OCI-LY7 (cell line): ENCODE measurements at regions not wholly inside any gene's neighbourhood (a gene's known extent, or its start where the extent isn't known, plus 50 kb on each side); places are given as distances from the start of the nearest gene placed in this dataset.

ENCODE experiments used
- BruUV-seq: library from RNA; stranded (reverse); fragments of 400-500 nt; replicated peaks from 2 replicates; lab custom pipeline; 2021; lab: Mats Ljungman, UMichigan
- CTCF ChIA-PET: fragments of 300-600 bp; sonication (Branson Sonifier 250); formaldehyde crosslinking; loops from one replicate; lab custom pipeline; 2022; ENCODE audit warnings: antibody characterized with exemption; ENCODE audit not compliant: unreplicated experiment; lab: Charles Lee
- POLR2A ChIA-PET: fragments of 300-600 bp; sonication (Branson Sonifier 250); formaldehyde crosslinking; loops from one replicate; lab custom pipeline; 2022; ENCODE audit warnings: antibody characterized with exemption; lab: Charles Lee
- DNase-seq: peaks from one replicate; pipeline ENCODE4 v3.0.0-alpha.2; 2015; ENCODE audit warnings: low spot score
- H2AFZ ChIP-seq: fragments of 200-600 bp; sonication (generic), shearing (Covaris generic); 2 replicates; pipeline ENCODE4 v1.6.1; 2014; ENCODE audit warnings: mild to moderate bottlenecking, antibody characterized with exemption, low read length, moderate library complexity
- H3K27ac ChIP-seq: fragments of 200-600 bp; sonication (generic); 2 replicates; pipeline ENCODE4 v1.5.1; 2014; ENCODE audit warnings: mixed run types, low read depth, mild to moderate bottlenecking, moderate library complexity, low read length, inconsistent platforms; ENCODE audit not compliant: poor library complexity, severe bottlenecking
- H3K36me3 ChIP-seq: fragments of 200-600 bp; sonication (generic); 2 replicates; pipeline ENCODE4 v1.6.1; 2014; ENCODE audit warnings: mild to moderate bottlenecking, antibody characterized with exemption, low read length, moderate library complexity, mixed read lengths; ENCODE audit not compliant: insufficient read depth
- H3K4me1 ChIP-seq: fragments of 200-600 bp; sonication (generic); 2 replicates; pipeline ENCODE4 v1.5.1; 2014; ENCODE audit warnings: mild to moderate bottlenecking, low read length; ENCODE audit not compliant: insufficient read depth, poor library complexity, severe bottlenecking
- H3K4me2 ChIP-seq: fragments of 200-600 bp; sonication (generic); 2 replicates; pipeline ENCODE4 v1.6.1; 2014; ENCODE audit warnings: mild to moderate bottlenecking, low read length
- H3K4me3 ChIP-seq: fragments of 200-600 bp; sonication (generic); 2 replicates; pipeline ENCODE4 v1.5.1; 2014; ENCODE audit warnings: mild to moderate bottlenecking, low read depth, low read length; ENCODE audit not compliant: poor library complexity, severe bottlenecking
- H3K79me2 ChIP-seq: fragments of 200-600 bp; sonication (generic); 2 replicates; pipeline ENCODE4 v1.6.1; 2016; ENCODE audit warnings: low read depth, mild to moderate bottlenecking, low read length, moderate library complexity, mixed read lengths; ENCODE audit not compliant: insufficient read depth
- H3K9me2 ChIP-seq: fragments of 200-600 bp; sonication (generic); 2 replicates; pipeline ENCODE4 v1.6.1; 2016; ENCODE audit warnings: mild to moderate bottlenecking, low read length, mixed read lengths; ENCODE audit not compliant: insufficient read depth
- H3K9me3 ChIP-seq: fragments of 200-600 bp; sonication (generic); 2 replicates; pipeline ENCODE4 v1.6.1; 2014; ENCODE audit warnings: mild to moderate bottlenecking, mixed run types, low read length, mixed read lengths
- H4K20me1 ChIP-seq: fragments of 200-600 bp; sonication (generic); 2 replicates; pipeline ENCODE4 v1.6.1; 2014; ENCODE audit warnings: mild to moderate bottlenecking, antibody characterized with exemption, low read length, moderate library complexity, mixed read lengths; ENCODE audit not compliant: insufficient read depth
- CTCF ChIP-seq: fragments of 200-600 bp; sonication (generic); conservative IDR thresholded peaks from 2 replicates; pipeline ENCODE4 v1.5.1; 2014; ENCODE audit warnings: mild to moderate bottlenecking, antibody characterized with exemption, low read length, moderate library complexity, mixed read lengths
- EZH2phosphoT487 ChIP-seq: fragments of 200-600 bp; sonication (generic); IDR thresholded peaks from 2 replicates; pipeline ENCODE4 v1.6.1; 2018; ENCODE audit warnings: low read depth, borderline replicate concordance, mild to moderate bottlenecking, mixed run types, antibody characterized with exemption, low read length, moderate library complexity, mixed read lengths
- intact Hi-C: fragments of 100-400 bp; cut with micrococcal nuclease; formaldehyde crosslinking; loops from one replicate; pipeline ENCODE4 v1.10.0; 2022; ENCODE audit not compliant: unreplicated experiment

- intact Hi-C loops: no loop called here
- CTCF ChIA-PET: no interaction called here
- Histone ChIP-seq H3K27ac (no peak overlapping the region), H4K20me1 (no peaks in the 10 kb centered on the region), H3K36me3 (no peaks in the 10 kb centered on the region), H3K9me2 (no peaks in the 10 kb centered on the region), H3K79me2 (no peaks in the 10 kb centered on the region), H3K9me3 (no peaks in the 10 kb centered on the region), H3K4me1 (no peaks in the 10 kb centered on the region), H3K4me3 (no peak overlapping the region), H2AFZ (no peak overlapping the region), H3K4me2 (no peak overlapping the region)
- DNase-seq: no peak
- no TSS peak for BruUV-seq
- POLR2A ChIA-PET: no interaction called here
- TF ChIP-seq CTCF (no peak), EZH2phosphoT487 (no peak)
These were observed 338.7 kb downstream of the IRS2 start for GRCh38 chr13:109447667-109448066.

- H3K9me3 ChIP-seq: no peaks in the 10 kb centered on the region
- intact Hi-C loops: no loop called here
- no peak overlapping the region for H3K4me2 ChIP-seq
- no peaks in the 10 kb centered on the region for H3K79me2 ChIP-seq
- POLR2A ChIA-PET: no interaction called here
- H3K27ac ChIP-seq: no peak overlapping the region
- H3K4me3 ChIP-seq: no peak overlapping the region
- H3K9me2 ChIP-seq: no peaks in the 10 kb centered on the region
- H4K20me1 ChIP-seq: no peaks in the 10 kb centered on the region
- CTCF ChIA-PET: no interaction called here
- H3K4me1 ChIP-seq: no peaks in the 10 kb centered on the region
- TF ChIP-seq EZH2phosphoT487: no peak
- TF ChIP-seq CTCF: no peak
- no peak overlapping the region for H2AFZ ChIP-seq
- BruUV-seq: no TSS peak
- no peak for DNase-seq
- H3K36me3 ChIP-seq: no peaks in the 10 kb centered on the region
These were observed 346.1 kb downstream of the IRS2 start for GRCh38 chr13:109440320-109440719.

- ChIA-PET CTCF (no interaction called here), POLR2A (no interaction called here)
- Histone ChIP-seq H3K4me1 (no peaks in the 10 kb centered on the region), H3K79me2 (no peaks in the 10 kb centered on the region), H3K4me2 (no peak overlapping the region), H3K9me2 (no peaks in the 10 kb centered on the region), H2AFZ (no peak overlapping the region), H4K20me1 (no peaks in the 10 kb centered on the region), H3K9me3 (no peaks in the 10 kb centered on the region), H3K36me3 (no peaks in the 10 kb centered on the region), H3K4me3 (no peak overlapping the region), H3K27ac (no peak overlapping the region)
- BruUV-seq: no TSS peak
- DNase-seq: no peak
- TF ChIP-seq EZH2phosphoT487 (no peak), CTCF (no peak)
- intact Hi-C loops: no loop called here
These were observed 346.6 kb downstream of the IRS2 start for GRCh38 chr13:109439813-109440212.
